ENCODE measurements at regions not wholly inside any gene's neighbourhood (a gene's known extent, or its start where the extent isn't known, plus 50 kb on each side); places are given as distances from the start of the nearest gene placed in this dataset.

GRCh38 chr1:83770319-83770661 lies 228.6 kb downstream of the TTLL7 start:
- no peak for DNase-seq

GRCh38 chr1:83769594-83770318 lies 229.2 kb downstream of the TTLL7 start:
- DNase-seq = no peak

GRCh38 chr1:83769072-83769471 lies 229.9 kb downstream of the TTLL7 start:
- no peak for DNase-seq

- DNase-seq = peak; percentile 73
These were observed 232.7 kb downstream of the TTLL7 start for GRCh38 chr1:83766241-83766691.

- no peak for DNase-seq
These were observed 233.8 kb downstream of the TTLL7 start for GRCh38 chr1:83765125-83765524.

- no peak for DNase-seq
These were observed 234.7 kb downstream of the TTLL7 start for GRCh38 chr1:83764209-83764608.

- DNase-seq = no peak
These were observed 235.4 kb downstream of the TTLL7 start for GRCh38 chr1:83763361-83764095.

GRCh38 chr1:83762416-83762815 lies 236.5 kb downstream of the TTLL7 start:
- DNase-seq = no peak

- DNase-seq = no peak
These were observed 236.9 kb downstream of the TTLL7 start for GRCh38 chr1:83762039-83762365.

GRCh38 chr1:83761167-83762038 lies 237.5 kb downstream of the TTLL7 start:
- DNase-seq = peak; percentile 88

- DNase-seq = no peak
These were observed 238.5 kb downstream of the TTLL7 start for GRCh38 chr1:83760226-83761021.

GRCh38 chr1:83756984-83757717 lies 241.8 kb downstream of the TTLL7 start:
- no peak for DNase-seq

GRCh38 chr1:83751602-83752001 lies 247.3 kb downstream of the TTLL7 start:
- DNase-seq = no peak

GRCh38 chr1:83750201-83750600 lies 248.7 kb downstream of the TTLL7 start:
- no peak for DNase-seq

- no peak for DNase-seq
These were observed 251.0 kb downstream of the TTLL7 start for GRCh38 chr1:83747853-83748482.

- no peak for DNase-seq
These were observed 252.7 kb downstream of the TTLL7 start for GRCh38 chr1:83746234-83746633.

GRCh38 chr1:83742446-83742845 lies 256.5 kb downstream of the TTLL7 start:
- DNase-seq = no peak

GRCh38 chr1:83741770-83742169 lies 257.2 kb downstream of the TTLL7 start:
- DNase-seq = no peak

- no peak for DNase-seq
These were observed 257.6 kb downstream of the TTLL7 start for GRCh38 chr1:83741348-83741747.

GRCh38 chr1:83735526-83735925 lies 263.4 kb downstream of the TTLL7 start:
- no peak for DNase-seq

GRCh38 chr1:83734420-83734819 lies 264.5 kb downstream of the TTLL7 start:
- no peak for DNase-seq

All from renal pelvis (tissue), 1 donor.